ENCODE measurements at regions not wholly inside any gene's neighbourhood (a gene's known extent, or its start where the extent isn't known, plus 50 kb on each side); places are given as distances from the start of the nearest gene placed in this dataset.

DNA sequence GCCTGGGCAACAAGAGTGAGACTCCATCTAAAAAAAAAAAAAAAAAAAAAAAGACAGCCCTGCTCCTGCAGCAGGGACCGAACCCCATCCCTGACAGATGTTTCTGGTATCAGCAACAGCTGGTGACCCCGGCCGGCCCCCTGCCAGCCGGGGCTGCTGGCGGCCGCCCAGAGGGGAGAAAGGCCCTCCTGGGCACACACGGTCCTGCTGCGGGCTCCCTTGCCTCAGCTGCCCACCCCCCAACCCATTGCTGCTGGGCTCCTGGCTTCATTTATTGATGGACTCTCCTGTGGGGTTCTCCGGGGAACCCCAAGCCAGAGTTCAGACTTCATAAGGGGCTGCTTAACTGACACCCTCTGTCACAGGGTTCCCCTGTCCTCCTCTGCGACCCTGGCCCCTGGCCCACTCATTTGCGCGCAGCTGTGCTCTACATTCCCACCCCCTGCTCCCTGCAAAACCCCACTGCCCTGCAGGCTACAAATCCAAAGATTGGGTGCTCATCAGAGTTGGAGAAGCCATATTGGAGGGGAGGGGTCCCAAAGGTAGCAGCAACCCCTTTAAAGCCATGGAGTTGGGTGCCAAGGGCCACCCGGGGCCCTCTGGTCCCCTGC, 103.6 kb upstream of the RTL1 start:
- TF ChIP-seq, protein P1, sequence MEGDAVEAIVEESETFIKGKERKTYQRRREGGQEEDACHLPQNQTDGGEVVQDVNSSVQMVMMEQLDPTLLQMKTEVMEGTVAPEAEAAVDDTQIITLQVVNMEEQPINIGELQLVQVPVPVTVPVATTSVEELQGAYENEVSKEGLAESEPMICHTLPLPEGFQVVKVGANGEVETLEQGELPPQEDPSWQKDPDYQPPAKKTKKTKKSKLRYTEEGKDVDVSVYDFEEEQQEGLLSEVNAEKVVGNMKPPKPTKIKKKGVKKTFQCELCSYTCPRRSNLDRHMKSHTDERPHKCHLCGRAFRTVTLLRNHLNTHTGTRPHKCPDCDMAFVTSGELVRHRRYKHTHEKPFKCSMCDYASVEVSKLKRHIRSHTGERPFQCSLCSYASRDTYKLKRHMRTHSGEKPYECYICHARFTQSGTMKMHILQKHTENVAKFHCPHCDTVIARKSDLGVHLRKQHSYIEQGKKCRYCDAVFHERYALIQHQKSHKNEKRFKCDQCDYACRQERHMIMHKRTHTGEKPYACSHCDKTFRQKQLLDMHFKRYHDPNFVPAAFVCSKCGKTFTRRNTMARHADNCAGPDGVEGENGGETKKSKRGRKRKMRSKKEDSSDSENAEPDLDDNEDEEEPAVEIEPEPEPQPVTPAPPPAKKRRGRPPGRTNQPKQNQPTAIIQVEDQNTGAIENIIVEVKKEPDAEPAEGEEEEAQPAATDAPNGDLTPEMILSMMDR (IDR thresholded peaks at IDR 0.05): no peak
- TF ChIP-seq POLR2A (IDR thresholded peaks at IDR 0.05): no peak

Data from vagina (tissue), 2 donors.